NT2/D1 (cell line): ENCODE measurements at regions not wholly inside any gene's neighbourhood (a gene's known extent, or its start where the extent isn't known, plus 50 kb on each side); places are given as distances from the start of the nearest gene placed in this dataset.

Experiments
- YY1 ChIP-seq: IDR thresholded peaks from 2 replicates; pipeline ENCODE4 v1.6.1; 2011; ENCODE audit not compliant: insufficient read length, insufficient read depth
- ZNF274 ChIP-seq: IDR thresholded peaks from 2 replicates; pipeline ENCODE4 v1.6.1; 2011; ENCODE audit warnings: mild to moderate bottlenecking, low read depth, low read length

DNA sequence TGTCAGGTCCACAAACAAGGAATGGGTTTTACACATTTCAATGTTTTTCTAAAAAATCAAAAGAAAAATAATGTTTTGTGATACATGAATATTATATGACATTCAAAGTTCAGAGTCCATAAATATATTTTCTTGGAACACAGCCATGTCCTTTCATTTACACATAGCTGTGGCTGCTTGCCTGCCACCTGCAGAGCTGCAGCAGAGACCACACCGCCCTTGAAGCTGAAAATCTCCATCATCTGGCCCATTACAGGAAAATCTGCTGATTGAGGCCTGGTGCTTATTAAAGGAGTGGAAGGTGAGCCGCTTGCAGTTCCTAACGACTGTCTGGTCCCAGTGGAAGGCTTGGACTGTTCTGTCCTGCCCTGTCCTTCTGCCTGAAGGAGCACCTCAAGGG is 232.6 kb upstream of the ADAMTS16 start:
- TF ChIP-seq YY1 (no peak), ZNF274 (no peak)
